ENCODE measurements at regions not wholly inside any gene's neighbourhood (a gene's known extent, or its start where the extent isn't known, plus 50 kb on each side); places are given as distances from the start of the nearest gene placed in this dataset.

DNA sequence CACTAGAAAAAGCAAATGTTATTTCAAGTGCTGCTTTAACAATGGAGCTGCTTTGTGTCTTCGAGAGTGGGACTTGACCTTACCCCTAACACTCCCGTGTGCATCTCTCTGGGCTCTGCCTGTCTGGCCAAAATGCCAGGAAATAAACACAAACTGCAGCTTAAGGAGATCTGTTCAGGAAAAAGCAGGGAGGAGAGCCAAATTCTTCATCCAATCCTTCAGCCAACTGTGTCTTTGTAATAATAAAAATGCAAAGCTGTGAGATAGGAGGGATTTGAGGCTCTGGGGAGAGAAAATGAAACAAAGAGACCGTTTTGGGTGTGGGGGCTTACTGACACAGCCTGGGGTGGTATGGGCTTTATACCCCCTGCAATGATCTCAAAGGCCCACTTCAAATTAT, 85.8 kb upstream of the WSCD2 start:
- DNase-seq = no peak

DNA sequence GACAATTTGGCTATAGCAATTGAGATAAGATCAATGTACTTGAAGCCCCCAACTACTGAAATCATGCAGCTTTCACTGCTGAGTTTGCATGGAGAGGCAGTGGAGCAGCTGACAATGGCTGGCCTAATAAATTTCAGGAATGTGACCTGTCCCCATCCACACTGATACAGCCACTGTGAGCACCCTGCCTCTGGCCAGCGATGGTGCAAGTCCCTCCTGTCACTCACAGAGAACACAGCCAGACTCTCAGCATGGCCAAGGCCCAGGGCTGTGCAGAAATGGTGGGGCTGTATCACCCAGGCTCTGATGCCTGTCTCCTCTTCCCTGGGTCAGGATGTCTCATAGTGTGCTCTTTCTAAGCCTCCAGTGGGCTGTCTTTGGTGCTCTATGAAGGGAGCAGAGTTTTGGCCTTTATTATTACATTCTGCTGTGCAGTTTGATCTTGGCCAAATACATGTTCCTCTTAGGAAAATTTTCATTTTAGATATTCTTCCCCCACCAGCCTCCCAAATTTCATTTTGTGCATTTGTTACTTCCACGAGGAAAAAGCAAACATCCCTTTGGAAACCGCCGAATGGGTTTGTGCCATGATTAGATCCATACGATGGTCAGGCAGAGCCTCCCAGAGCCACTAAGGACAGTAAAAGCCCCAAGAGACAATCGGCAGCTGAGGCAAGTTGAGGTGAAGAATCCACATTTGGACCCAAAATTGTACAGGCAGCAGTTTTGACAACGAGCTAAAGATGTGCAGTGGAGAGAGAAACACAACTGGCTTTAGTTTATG, 85.1 kb upstream of the WSCD2 start:
- no peak for DNase-seq

DNA sequence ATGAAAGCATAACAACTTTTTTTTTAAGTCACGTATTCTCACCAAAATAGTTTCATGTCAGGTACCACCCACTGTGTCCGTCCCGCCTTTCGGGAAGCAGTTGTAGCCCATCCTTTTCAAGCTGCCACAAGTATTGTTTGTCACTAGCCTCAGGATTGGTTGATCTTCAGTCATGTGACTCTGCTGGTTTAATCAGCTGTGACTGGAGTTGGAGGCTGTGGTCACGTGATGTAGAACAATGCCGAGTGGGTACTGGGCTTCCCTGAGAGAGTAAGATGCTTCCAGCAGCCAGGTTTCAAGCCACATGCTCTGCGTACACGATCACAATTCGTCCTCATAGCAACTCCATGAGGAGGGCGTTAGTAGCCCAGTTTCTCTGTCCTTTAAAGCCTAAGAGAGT, 83.0 kb upstream of the WSCD2 start:
- no peak for DNase-seq

DNA sequence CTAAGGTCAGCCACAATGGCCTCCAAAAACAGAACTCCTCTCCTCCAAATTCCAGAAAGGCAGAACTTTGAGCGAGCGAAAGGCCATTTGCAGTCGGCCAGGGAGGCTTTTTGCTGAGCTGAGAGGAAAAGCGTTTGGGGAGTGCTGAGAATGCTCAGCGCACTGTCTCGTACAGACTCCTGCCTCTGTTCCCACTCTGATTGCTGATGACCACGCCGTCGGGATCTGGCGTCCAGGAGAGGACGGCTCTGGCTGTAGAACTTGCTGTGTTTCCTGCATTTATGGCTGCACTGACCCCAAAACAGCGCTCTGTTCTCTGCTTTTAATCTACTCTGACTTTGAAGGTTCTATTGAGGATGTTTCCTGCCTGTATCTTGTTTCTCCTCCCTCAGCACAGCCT, 82.4 kb upstream of the WSCD2 start:
- no peak for DNase-seq

DNA sequence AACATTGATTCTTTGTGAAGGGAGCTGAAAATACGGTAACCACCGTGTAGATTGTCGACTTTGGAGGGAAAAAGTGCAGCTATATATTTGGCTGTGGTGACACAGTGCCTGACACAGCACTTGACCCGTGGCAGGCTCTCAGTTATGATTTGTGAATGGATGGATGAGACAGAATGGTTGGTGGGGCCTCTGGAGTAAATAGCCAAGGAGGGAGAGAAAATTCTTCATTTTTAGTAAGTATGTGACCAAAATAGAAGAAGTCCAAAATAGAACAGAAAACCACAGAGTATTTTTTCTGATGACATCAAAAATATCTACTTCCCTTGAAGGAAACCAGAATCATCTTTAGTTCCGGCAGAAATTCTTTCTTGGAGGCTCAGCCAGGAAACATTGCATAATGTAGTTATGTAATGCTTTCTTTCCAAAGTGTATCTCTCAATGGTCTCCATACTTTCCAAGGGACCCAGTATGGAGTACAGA, 82.0 kb upstream of the WSCD2 start:
- no peak for DNase-seq

DNA sequence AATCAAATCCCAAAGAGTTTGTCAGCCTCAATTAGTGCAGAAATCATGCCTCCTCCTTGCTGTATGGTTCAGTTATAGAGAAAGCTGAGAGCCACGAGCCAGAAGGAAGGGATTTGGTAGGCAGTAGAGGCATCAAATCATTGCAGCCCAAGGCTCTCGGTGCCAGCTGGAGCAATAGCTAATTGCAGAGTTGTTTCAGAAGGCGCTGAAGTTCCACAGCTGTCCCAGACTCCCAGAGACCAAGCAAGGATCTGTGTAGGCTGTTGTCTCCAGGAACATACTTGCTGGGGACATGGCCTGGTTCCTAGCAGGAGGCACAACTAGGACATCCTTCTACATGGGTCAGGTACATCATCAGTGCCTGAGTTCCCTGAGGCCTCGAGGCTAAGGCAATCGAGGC, 80.4 kb upstream of the WSCD2 start:
- no peak for DNase-seq

DNA sequence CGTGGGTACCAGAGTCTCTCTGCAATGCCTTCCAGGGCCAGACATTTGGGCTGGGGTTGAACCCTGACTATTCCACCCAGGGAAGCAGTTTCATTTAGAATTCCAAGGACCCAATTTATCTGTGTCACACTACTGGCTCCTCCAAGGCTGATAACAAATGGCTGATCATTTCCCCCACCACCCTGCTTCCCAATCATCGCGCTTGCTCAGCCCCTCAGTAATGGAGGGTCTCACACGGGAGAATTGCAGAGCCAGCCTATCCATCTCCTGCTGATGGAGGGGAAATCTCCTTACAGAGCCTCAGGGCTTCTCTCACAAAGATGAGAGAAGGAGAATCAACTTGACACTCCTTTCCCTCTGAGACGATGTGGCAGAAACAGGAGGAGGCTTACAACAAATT, 78.4 kb upstream of the WSCD2 start:
- DNase-seq = no peak

DNA sequence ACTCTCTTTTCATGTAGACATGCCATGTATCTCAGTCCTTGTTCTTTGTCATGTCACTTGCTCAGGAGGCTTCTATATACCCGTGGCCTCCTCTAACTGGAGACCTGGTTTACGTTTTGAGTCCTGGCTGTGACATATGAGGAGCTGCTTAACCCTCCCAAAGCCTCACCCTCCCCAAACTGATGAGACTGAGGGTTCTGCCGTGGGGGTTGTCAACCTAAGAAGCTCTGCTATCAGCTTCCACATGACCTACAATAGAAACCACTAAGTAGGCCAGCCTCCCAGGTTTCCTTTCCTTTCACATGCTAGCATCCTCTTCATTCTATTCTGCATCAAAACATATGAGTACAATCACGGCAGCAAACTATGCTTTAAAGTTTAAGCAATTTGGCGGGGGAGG, 76.8 kb upstream of the WSCD2 start:
- no peak for DNase-seq

DNA sequence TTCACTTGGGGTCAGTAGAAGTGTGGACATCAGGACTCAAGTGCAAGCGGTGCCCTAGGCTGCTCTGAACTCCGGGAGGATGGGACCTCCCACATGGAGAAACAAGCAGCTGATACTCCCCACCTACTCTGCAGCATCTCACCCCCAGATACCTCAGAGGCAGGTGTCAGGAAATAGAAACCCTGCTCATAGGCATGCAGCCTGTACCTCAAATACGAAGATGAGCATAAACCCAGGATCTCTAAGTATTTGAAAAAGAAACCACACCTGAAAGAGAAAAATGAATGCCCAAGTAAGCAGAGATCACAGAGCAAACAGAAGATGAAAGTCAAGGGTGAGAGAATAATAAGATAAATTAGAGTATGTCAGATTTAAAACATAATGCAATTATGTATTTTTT, 75.6 kb upstream of the WSCD2 start:
- DNase-seq = no peak

DNA sequence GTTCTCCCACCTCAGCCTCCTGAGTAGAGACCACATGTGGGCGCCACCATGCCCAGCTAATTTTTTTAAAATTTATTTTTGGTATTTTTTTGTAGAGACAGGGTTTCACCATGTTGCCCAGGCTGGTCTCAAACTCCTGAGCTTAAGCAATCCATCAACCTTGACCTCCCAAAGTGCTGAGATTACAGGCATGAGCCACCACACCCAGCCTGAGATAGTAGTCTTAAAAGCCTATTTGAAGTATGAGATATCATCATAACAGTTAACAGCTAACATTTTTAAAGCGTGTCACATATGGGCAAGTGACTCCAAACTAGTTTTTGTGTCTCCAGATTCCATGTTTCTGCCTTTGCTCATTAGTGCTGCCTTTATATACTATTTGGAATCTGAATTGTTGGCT, 74.6 kb upstream of the WSCD2 start:
- no peak for DNase-seq

DNA sequence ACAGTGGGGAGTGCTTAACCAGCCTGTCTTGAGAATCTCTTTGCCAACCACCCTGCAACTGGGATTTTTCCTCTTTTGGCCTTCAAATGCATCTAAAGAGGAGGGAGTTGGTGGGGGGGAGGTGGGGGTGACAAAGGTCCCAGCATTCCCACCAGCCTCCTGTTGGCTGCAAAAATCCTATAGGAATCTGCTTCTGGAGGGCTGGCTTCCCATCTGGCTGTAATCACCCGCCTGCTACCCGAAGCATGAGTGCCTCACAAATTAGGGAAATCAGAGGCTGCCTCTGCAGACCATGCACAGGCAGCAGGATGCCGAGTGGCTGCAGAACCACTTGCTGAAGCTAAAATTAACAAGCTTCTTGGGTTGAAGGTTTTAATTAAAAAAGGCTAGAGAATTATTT, 73.9 kb upstream of the WSCD2 start:
- no peak for DNase-seq

DNA sequence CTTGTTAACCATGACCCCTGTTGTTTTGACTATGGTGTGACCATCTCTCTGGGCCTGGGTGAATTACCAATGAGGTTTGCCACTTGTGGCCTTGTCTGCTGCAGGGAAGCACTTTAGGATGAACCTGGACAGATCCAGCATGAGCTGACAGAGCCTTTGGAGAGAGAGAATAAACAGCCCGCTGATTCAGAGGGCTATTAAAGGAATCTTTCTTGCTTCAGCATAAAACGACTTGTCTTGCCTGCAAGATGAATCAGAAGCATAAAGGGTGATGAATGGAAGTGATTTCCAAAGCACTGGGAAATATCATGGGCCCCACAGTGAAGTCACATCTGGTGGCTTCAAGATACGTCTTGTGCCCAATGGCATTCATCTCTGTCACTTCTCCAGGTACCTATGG, 69.0 kb upstream of the WSCD2 start:
- no peak for DNase-seq

DNA sequence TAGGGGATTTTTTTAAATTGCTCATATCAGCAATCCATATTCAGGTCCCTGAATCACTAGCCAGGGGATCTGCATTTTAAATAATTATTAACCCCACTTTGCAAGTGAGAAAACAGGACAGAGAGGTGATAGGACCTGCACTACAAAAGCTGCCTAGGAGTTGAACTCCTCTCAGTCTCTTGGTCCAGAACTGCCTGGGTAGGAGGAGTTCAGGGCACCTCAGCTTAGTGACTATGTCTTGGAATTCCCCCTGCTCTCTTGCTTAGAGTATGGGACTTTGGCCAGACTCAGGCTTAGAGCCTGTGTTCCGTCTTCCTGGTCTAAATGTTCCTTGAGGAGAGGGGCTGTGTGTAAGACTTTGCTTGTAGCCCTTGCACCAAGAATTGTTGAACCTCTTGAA, 68.2 kb upstream of the WSCD2 start:
- DNase-seq = no peak

DNA sequence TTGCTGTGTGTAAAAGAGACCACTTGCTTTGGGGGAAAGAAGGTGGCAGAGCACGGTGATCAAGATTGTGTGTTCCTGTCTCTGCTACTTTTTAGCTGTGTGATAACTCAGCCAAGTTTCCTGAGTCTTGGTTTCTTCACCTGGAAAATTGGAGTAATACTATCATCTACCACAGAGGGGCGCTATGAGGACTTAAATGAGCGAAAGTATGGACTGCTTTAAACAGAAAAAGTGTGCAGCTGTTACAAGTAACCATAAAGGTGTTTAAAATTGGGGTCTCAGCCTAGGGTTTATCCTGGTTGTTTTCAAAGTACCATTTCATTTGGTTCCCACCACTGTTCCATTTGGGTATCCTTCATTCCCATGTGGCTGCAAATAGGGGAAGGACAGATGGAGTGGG, 65.9 kb upstream of the WSCD2 start:
- DNase-seq = no peak

DNA sequence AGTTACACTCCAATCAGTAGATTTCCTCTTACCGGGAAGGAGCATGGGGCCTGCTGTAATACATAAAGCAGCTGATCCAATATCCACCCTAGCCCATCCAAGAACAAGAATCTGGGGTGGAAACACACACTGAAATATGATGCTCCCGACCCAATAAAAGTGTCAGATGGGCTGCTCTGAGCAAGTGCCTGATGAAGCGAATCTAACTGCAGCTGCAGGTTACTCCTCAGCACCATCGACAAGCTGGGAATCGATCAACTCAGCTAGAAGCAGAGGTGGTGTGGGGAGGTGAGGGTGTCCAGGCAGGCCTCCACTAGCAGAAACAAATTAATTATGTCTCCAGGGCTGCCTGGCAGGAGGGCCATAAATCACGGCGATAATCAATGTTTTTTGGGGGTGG, 64.0 kb upstream of the WSCD2 start:
- no peak for DNase-seq

DNA sequence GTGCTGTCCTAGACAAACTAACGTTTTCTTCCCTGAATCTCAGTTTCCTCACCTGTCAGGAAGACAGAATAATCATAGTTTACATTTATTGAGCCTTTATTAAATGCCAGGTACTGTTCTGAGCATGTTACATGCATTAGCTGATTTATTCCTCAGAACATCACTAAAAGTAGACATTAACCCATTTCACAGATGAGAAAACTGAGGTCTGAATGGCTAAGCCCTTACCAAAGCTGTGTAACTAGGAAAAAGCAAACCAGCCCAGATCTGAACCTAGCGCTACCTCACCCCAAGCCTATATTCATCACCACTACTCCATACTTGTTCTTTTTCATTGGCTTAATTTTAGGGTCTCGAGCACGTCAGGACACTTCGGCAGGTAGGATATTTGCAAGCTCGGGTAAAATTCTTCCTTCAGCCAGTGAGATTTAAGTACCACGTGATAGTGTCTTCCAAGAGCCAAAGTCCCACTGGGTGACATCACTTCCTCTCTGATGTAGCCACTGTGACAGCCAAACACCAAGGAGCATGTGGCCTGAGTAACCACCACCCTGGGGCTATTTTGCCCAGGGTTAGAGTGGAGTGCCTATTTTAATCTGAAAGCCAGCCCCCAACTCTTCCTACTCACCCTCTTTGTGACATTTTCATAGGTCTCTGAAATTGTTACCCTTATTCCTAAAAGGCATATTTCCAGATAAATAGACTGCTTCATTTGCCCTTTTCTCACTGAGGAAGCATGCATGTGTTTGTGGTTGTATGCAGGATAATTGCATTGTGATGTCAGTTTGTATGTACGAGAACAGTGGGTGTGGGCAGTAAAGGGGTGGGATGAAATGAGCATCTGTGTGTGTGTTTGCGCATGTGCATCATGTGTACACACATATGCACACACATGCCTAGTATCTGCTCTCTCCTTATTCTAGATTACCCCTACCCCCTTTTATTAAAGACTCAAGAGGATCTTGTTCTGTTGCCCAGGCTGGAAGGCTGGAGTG, 62.2 kb upstream of the WSCD2 start:
- DNase-seq = no peak

DNA sequence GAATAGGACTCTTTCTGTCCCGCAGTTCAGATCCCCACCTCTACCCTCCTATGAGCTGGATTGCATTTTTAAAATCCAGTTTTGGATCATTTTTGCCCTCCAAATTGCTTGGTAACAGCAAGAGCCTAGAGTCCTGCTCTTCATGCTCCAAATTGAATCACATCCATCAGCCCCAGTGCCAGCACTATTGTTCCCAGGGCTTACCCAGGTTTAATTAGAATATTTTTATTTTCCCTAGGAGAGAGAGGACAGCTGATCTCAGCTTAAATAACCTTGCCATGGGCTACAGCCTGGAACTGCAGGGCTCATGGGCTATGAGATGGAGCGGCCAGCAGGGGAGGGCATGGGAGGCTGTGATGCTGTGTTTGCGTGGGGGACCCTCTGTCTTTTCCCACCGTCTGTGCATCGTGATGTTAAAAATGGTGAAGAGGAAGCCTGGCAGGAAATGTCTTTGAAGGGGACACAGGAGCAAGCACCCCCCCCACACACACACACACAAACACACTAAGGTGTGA, 59.4 kb upstream of the WSCD2 start:
- no peak for DNase-seq

DNA sequence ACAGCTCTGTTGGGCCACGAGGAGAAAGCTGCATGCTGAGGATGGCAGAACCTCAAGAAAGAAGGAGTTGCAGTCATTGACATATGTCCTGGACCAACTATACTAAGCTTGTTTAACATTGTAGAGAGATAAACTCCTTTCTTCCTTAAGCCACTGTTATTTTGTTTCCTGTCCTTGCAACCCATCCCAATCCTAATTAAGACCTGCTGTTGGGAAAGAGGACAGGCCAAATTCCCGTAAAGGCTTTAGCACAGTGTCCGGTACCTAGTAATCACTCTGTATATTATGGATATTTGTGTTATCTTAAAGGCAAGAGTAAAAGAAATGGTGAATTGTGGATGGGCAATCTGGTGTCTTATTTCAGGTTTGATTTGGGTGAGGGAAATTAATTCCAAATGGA, 53.5 kb upstream of the WSCD2 start:
- DNase-seq = no peak

DNA sequence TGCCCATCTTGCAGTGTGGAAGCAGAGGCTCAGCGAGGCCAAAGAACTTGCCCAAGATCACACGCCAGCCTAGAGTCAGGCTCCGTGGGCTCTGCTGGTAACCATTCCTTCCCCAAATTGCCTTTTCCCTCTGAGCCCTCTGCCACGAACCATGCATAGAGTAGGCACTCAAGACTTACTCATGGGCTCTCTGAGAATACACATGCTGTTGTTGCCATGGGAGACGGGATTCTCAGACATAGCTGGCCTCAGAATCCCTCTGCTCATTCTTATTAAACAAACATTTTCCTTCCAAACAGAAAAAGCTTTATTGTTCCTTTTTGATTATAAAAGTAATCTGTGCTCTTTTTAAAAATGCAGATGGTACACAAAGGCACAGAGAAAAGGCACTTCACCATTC, 52.5 kb upstream of the WSCD2 start:
- no peak for DNase-seq

DNA sequence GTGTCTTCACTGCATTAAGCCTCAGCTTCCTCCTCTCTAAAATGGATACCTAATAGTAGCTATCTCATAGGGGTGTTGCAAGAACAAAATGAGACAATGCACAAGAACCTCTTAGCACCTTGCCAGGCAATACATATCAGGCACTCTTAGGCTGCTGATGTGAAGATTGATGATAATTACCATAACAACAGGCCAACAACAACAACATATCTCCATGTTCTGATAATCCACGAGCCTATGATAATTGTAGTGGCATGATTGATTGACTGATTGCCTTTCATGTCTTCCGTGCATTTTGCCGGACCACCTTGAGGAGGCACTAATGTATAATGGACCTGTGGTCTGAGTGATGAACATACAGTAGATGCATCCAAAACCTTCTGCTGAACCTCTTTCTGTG, 50.7 kb upstream of the WSCD2 start:
- no peak for DNase-seq

Data from stimulated activated naive CD4-positive, alpha-beta T cell (primary cell).